ENCODE measurements at regions not wholly inside any gene's neighbourhood (a gene's known extent, or its start where the extent isn't known, plus 50 kb on each side); places are given as distances from the start of the nearest gene placed in this dataset.
"Not testable (repeated sequence)": the region's sequence is repeated elsewhere in the genome, so short reads cannot be mapped to it uniquely, and the experiment has no call there.

GRCh38 chr1:4131734-4132133 lies 231.7 kb upstream of the C1orf174 start:
- Histone ChIP-seq H3K27ac (ENCODE audit: low read length) (no peak overlapping the region), H3K27me3 (ENCODE audit: control insufficient read depth, insufficient read depth, low read length) (no peaks in the 10 kb centered on the region), H3K9me3 (ENCODE audit: control insufficient read depth, low read depth, low read length) (no peaks in the 10 kb centered on the region), H3K9ac (ENCODE audit: low read length) (no peak overlapping the region), H3K4me3 (ENCODE audit: low read length) (no peak overlapping the region), H3K4me1 (ENCODE audit: control insufficient read depth, low read depth, low read length) (peaks cover 17% of the 10 kb centered on the region), H3K36me3 (ENCODE audit: control insufficient read depth, low read depth, low read length) (no peaks in the 10 kb centered on the region)

GRCh38 chr1:4132352-4133296 lies 232.6 kb upstream of the C1orf174 start:
- no peaks in the 10 kb centered on the region for H3K27me3 ChIP-seq (ENCODE audit: control insufficient read depth, insufficient read depth, low read length)
- no peak overlapping the region for H3K4me3 ChIP-seq (ENCODE audit: low read length)
- H3K9ac ChIP-seq (ENCODE audit: low read length) = no peak overlapping the region
- H3K9me3 ChIP-seq (ENCODE audit: control insufficient read depth, low read depth, low read length) = no peaks in the 10 kb centered on the region
- no peaks in the 10 kb centered on the region for H3K36me3 ChIP-seq (ENCODE audit: control insufficient read depth, low read depth, low read length)
- peaks cover 17% of the 10 kb centered on the region for H3K4me1 ChIP-seq (ENCODE audit: control insufficient read depth, low read depth, low read length)
- no peak overlapping the region for H3K27ac ChIP-seq (ENCODE audit: low read length)

- no peak overlapping the region for H3K9ac ChIP-seq (ENCODE audit: low read length)
- no peak overlapping the region for H3K27ac ChIP-seq (ENCODE audit: low read length)
- H3K4me3 ChIP-seq (ENCODE audit: low read length) = no peak overlapping the region
- H3K27me3 ChIP-seq (ENCODE audit: control insufficient read depth, insufficient read depth, low read length) = no peaks in the 10 kb centered on the region
- H3K4me1 ChIP-seq (ENCODE audit: control insufficient read depth, low read depth, low read length) = peaks cover 17% of the 10 kb centered on the region
- H3K9me3 ChIP-seq (ENCODE audit: control insufficient read depth, low read depth, low read length) = no peaks in the 10 kb centered on the region
- H3K36me3 ChIP-seq (ENCODE audit: control insufficient read depth, low read depth, low read length) = no peaks in the 10 kb centered on the region
Measured at GRCh38 chr1:4133297-4133938, 233.3 kb upstream of the C1orf174 start.

- H3K27ac ChIP-seq (ENCODE audit: low read length) = no peak overlapping the region
- H3K4me3 ChIP-seq (ENCODE audit: low read length) = no peak overlapping the region
- no peak overlapping the region for H3K9ac ChIP-seq (ENCODE audit: low read length)
- H3K4me1 ChIP-seq (ENCODE audit: control insufficient read depth, low read depth, low read length) = peaks cover 17% of the 10 kb centered on the region
- H3K27me3 ChIP-seq (ENCODE audit: control insufficient read depth, insufficient read depth, low read length) = no peaks in the 10 kb centered on the region
- no peaks in the 10 kb centered on the region for H3K9me3 ChIP-seq (ENCODE audit: control insufficient read depth, low read depth, low read length)
- H3K36me3 ChIP-seq (ENCODE audit: control insufficient read depth, low read depth, low read length) = no peaks in the 10 kb centered on the region
Measured at GRCh38 chr1:4133939-4134321, 233.9 kb upstream of the C1orf174 start.

GRCh38 chr1:4135853-4136252 lies 235.8 kb upstream of the C1orf174 start:
- H3K9ac ChIP-seq (ENCODE audit: low read length); H3K27ac ChIP-seq (ENCODE audit: low read length); H3K36me3 ChIP-seq (ENCODE audit: control insufficient read depth, low read depth, low read length); H3K4me3 ChIP-seq (ENCODE audit: low read length); H3K9me3 ChIP-seq (ENCODE audit: control insufficient read depth, low read depth, low read length); H3K27me3 ChIP-seq (ENCODE audit: control insufficient read depth, insufficient read depth, low read length): not testable (repeated sequence)
- H3K4me1 ChIP-seq (ENCODE audit: control insufficient read depth, low read depth, low read length) = peaks cover 17% of the 10 kb centered on the region

- no peaks in the 10 kb centered on the region for H3K36me3 ChIP-seq (ENCODE audit: control insufficient read depth, low read depth, low read length)
- no peak overlapping the region for H3K27ac ChIP-seq (ENCODE audit: low read length)
- H3K27me3 ChIP-seq (ENCODE audit: control insufficient read depth, insufficient read depth, low read length) = no peaks in the 10 kb centered on the region
- H3K4me1 ChIP-seq (ENCODE audit: control insufficient read depth, low read depth, low read length) = peaks cover 8% of the 10 kb centered on the region
- H3K9me3 ChIP-seq (ENCODE audit: control insufficient read depth, low read depth, low read length) = no peaks in the 10 kb centered on the region
- no peak overlapping the region for H3K4me3 ChIP-seq (ENCODE audit: low read length)
- no peak overlapping the region for H3K9ac ChIP-seq (ENCODE audit: low read length)
Measured at GRCh38 chr1:4137621-4138415, 237.7 kb upstream of the C1orf174 start.

- no peak overlapping the region for H3K9ac ChIP-seq (ENCODE audit: low read length)
- no peaks in the 10 kb centered on the region for H3K27me3 ChIP-seq (ENCODE audit: control insufficient read depth, insufficient read depth, low read length)
- no peaks in the 10 kb centered on the region for H3K36me3 ChIP-seq (ENCODE audit: control insufficient read depth, low read depth, low read length)
- no peaks in the 10 kb centered on the region for H3K9me3 ChIP-seq (ENCODE audit: control insufficient read depth, low read depth, low read length)
- no peak overlapping the region for H3K4me3 ChIP-seq (ENCODE audit: low read length)
- H3K4me1 ChIP-seq (ENCODE audit: control insufficient read depth, low read depth, low read length) = no peaks in the 10 kb centered on the region
- H3K27ac ChIP-seq (ENCODE audit: low read length) = no peak overlapping the region
Measured at GRCh38 chr1:4139646-4140045, 239.6 kb upstream of the C1orf174 start.

- Histone ChIP-seq H3K4me3 (ENCODE audit: low read length) (no peak overlapping the region), H3K9ac (ENCODE audit: low read length) (no peak overlapping the region), H3K4me1 (ENCODE audit: control insufficient read depth, low read depth, low read length) (no peaks in the 10 kb centered on the region), H3K9me3 (ENCODE audit: control insufficient read depth, low read depth, low read length) (no peaks in the 10 kb centered on the region), H3K27ac (ENCODE audit: low read length) (no peak overlapping the region), H3K36me3 (ENCODE audit: control insufficient read depth, low read depth, low read length) (no peaks in the 10 kb centered on the region), H3K27me3 (ENCODE audit: control insufficient read depth, insufficient read depth, low read length) (no peaks in the 10 kb centered on the region)
Measured at GRCh38 chr1:4140241-4140640, 240.2 kb upstream of the C1orf174 start.

- Histone ChIP-seq H3K9ac (ENCODE audit: low read length) (no peak overlapping the region), H3K27me3 (ENCODE audit: control insufficient read depth, insufficient read depth, low read length) (no peaks in the 10 kb centered on the region), H3K4me3 (ENCODE audit: low read length) (no peak overlapping the region), H3K27ac (ENCODE audit: low read length) (no peak overlapping the region), H3K9me3 (ENCODE audit: control insufficient read depth, low read depth, low read length) (no peaks in the 10 kb centered on the region), H3K4me1 (ENCODE audit: control insufficient read depth, low read depth, low read length) (no peaks in the 10 kb centered on the region), H3K36me3 (ENCODE audit: control insufficient read depth, low read depth, low read length) (no peaks in the 10 kb centered on the region)
Measured at GRCh38 chr1:4140821-4141220, 240.7 kb upstream of the C1orf174 start.

GRCh38 chr1:4144349-4144971 lies 244.4 kb upstream of the C1orf174 start:
- H3K36me3 ChIP-seq (ENCODE audit: control insufficient read depth, low read depth, low read length) = no peaks in the 10 kb centered on the region
- no peak overlapping the region for H3K27ac ChIP-seq (ENCODE audit: low read length)
- H3K4me3 ChIP-seq (ENCODE audit: low read length) = no peak overlapping the region
- H3K9me3 ChIP-seq (ENCODE audit: control insufficient read depth, low read depth, low read length) = no peaks in the 10 kb centered on the region
- no peak overlapping the region for H3K9ac ChIP-seq (ENCODE audit: low read length)
- no peaks in the 10 kb centered on the region for H3K4me1 ChIP-seq (ENCODE audit: control insufficient read depth, low read depth, low read length)
- no peaks in the 10 kb centered on the region for H3K27me3 ChIP-seq (ENCODE audit: control insufficient read depth, insufficient read depth, low read length)

GRCh38 chr1:4146101-4146500 lies 246.0 kb upstream of the C1orf174 start:
- Histone ChIP-seq H3K4me1 (ENCODE audit: control insufficient read depth, low read depth, low read length) (peaks cover 9% of the 10 kb centered on the region), H3K27ac (ENCODE audit: low read length) (no peak overlapping the region), H3K27me3 (ENCODE audit: control insufficient read depth, insufficient read depth, low read length) (no peaks in the 10 kb centered on the region), H3K36me3 (ENCODE audit: control insufficient read depth, low read depth, low read length) (no peaks in the 10 kb centered on the region), H3K9me3 (ENCODE audit: control insufficient read depth, low read depth, low read length) (no peaks in the 10 kb centered on the region), H3K4me3 (ENCODE audit: low read length) (no peak overlapping the region), H3K9ac (ENCODE audit: low read length) (no peak overlapping the region)

All from iPS-18a (cell line).